IMR-90 (cell line): ENCODE measurements at regions not wholly inside any gene's neighbourhood (a gene's known extent, or its start where the extent isn't known, plus 50 kb on each side); places are given as distances from the start of the nearest gene placed in this dataset.

Source experiments
- ATAC-seq: fragments of 200-7000 bp; cut with Tn5 transposase; 2 replicates; pipeline ENCODE4 v1.9.1; 2020; ENCODE audit warnings: low read depth, mild to moderate bottlenecking, moderate library complexity
- BruUV-seq: library from RNA; stranded (reverse); fragments of 400-500 nt; replicated peaks from 2 replicates; lab custom pipeline; 2021; lab: Mats Ljungman, UMichigan
- CTCF ChIA-PET: fragments of 300-600 bp; formaldehyde crosslinking; extraction: SDS; loops from one replicate; lab custom pipeline; 2021; ENCODE audit warnings: antibody characterized with exemption; lab: Yijun Ruan, JAX
- POLR2A ChIA-PET: fragments of 300-600 bp; sonication (Branson Sonifier 250); formaldehyde crosslinking; loops from one replicate; lab custom pipeline; 2022; ENCODE audit warnings: antibody characterized with exemption; ENCODE audit not compliant: unreplicated experiment; lab: Charles Lee
- DNase-seq: peaks from one replicate; pipeline ENCODE4 v3.0.0; 2013
- H2AFZ ChIP-seq: replicated peaks from 2 replicates; pipeline ENCODE3; 2013; ENCODE audit warnings: low read length, mild to moderate bottlenecking; ENCODE audit not compliant: poor library complexity
- H2AK5ac ChIP-seq: 2 replicates; pipeline ENCODE4 v1.6.1; 2013; ENCODE audit warnings: low read depth, low read length, inconsistent platforms
- H2AK9ac ChIP-seq: replicated peaks from 2 replicates; pipeline ENCODE3; 2013; ENCODE audit warnings: mild to moderate bottlenecking, low read depth, low read length, moderate library complexity; ENCODE audit not compliant: poor library complexity
- H2BK120ac ChIP-seq: 2 replicates; pipeline ENCODE4 v1.6.1; 2013; ENCODE audit warnings: low read depth, low read length, inconsistent platforms
- H2BK15ac ChIP-seq: 3 replicates; pipeline ENCODE4 v1.6.1; 2013; ENCODE audit warnings: low read depth, low read length, inconsistent platforms
- H2BK20ac ChIP-seq: 2 replicates; pipeline ENCODE4 v1.6.1; 2013; ENCODE audit warnings: low read depth, mild to moderate bottlenecking, inconsistent platforms, low read length, moderate library complexity
- H2BK5ac ChIP-seq: 2 replicates; pipeline ENCODE4 v1.6.1; 2013; ENCODE audit warnings: mild to moderate bottlenecking, low read depth, low read length, inconsistent platforms; ENCODE audit not compliant: poor library complexity, severe bottlenecking
- H3K14ac ChIP-seq: replicated peaks from 2 replicates; pipeline ENCODE4 v1.6.1; 2013; ENCODE audit warnings: low read depth, low read length, inconsistent platforms
- H3K18ac ChIP-seq: 2 replicates; pipeline ENCODE4 v1.6.1; 2013; ENCODE audit warnings: low read depth, low read length, control low read depth
- H3K23ac ChIP-seq: 2 replicates; pipeline ENCODE4 v1.6.1; 2013; ENCODE audit warnings: low read depth, low read length, inconsistent platforms
- H3K27ac ChIP-seq: 2 replicates; pipeline ENCODE4 v1.5.1; 2013; ENCODE audit warnings: mild to moderate bottlenecking, control low read depth, low read length; ENCODE audit not compliant: insufficient read depth
- H3K27me3 ChIP-seq: 2 replicates; pipeline ENCODE4 v1.6.1; 2013; ENCODE audit warnings: low read length; ENCODE audit not compliant: control insufficient read depth, insufficient read depth
- H3K36me3 ChIP-seq: 2 replicates; pipeline ENCODE4 v1.6.1; 2013; ENCODE audit warnings: low read length, mixed read lengths; ENCODE audit not compliant: control insufficient read depth, insufficient read depth
- H3K4ac ChIP-seq: 2 replicates; pipeline ENCODE4 v1.6.1; 2013; ENCODE audit warnings: low read depth, low read length, inconsistent platforms
- H3K4me1 ChIP-seq: 2 replicates; pipeline ENCODE4 v1.6.1; 2013; ENCODE audit warnings: low read length, mixed read lengths; ENCODE audit not compliant: control insufficient read depth, insufficient read depth
- H3K4me2 ChIP-seq: 2 replicates; pipeline ENCODE4 v1.6.1; 2013; ENCODE audit warnings: low read depth, mild to moderate bottlenecking, control low read depth, low read length, moderate library complexity
- H3K4me3 ChIP-seq: 2 replicates; pipeline ENCODE4 v1.5.1; 2013; ENCODE audit warnings: low read depth, mild to moderate bottlenecking, control low read depth, low read length, moderate library complexity; ENCODE audit not compliant: insufficient read depth
- H3K56ac ChIP-seq: 2 replicates; pipeline ENCODE4 v1.6.1; 2013; ENCODE audit warnings: low read length, inconsistent platforms; ENCODE audit not compliant: insufficient read depth; ENCODE audit errors: extremely low read depth
- H3K79me1 ChIP-seq, 2 experiments: 2 replicates each; pipeline ENCODE4 v1.6.1; 2013; ENCODE audit warnings: low read length in 2 of 2, inconsistent platforms in 1 of 2, low read depth in 1 of 2
- H3K9ac ChIP-seq: 2 replicates; pipeline ENCODE4 v1.6.1; 2013; ENCODE audit warnings: low read depth, low read length, control low read depth
- H3K9me1 ChIP-seq: 2 replicates; pipeline ENCODE4 v1.6.1; 2013; ENCODE audit warnings: low read length, inconsistent platforms; ENCODE audit not compliant: insufficient read depth
- H3K9me3 ChIP-seq: 2 replicates; pipeline ENCODE4 v1.6.1; 2013; ENCODE audit warnings: low read length; ENCODE audit not compliant: control insufficient read depth, insufficient read depth
- H4K20me1 ChIP-seq: 2 replicates; pipeline ENCODE4 v1.6.1; 2013; ENCODE audit warnings: low read length, inconsistent platforms; ENCODE audit not compliant: insufficient read depth
- H4K5ac ChIP-seq: 2 replicates; pipeline ENCODE4 v1.6.1; 2013; ENCODE audit warnings: mild to moderate bottlenecking, low read depth, low read length, control low read depth
- H4K8ac ChIP-seq, 2 experiments: 2 replicates each; pipeline ENCODE4 v1.6.1; 2013; ENCODE audit warnings: low read depth in 2 of 2, low read length in 2 of 2, control low read depth in 1 of 2, inconsistent platforms in 1 of 2
- H4K91ac ChIP-seq: 2 replicates; pipeline ENCODE4 v1.6.1; 2013; ENCODE audit warnings: low read depth, low read length, inconsistent platforms; ENCODE audit not compliant: insufficient read depth
- BHLHE40 ChIP-seq: fragments of 150-350 bp; IDR thresholded peaks from 2 replicates; pipeline ENCODE4 v1.6.1; 2016; ENCODE audit warnings: mild to moderate bottlenecking, low read depth, low read length
- CEBPB ChIP-seq: IDR thresholded peaks from 2 replicates; pipeline ENCODE4 v1.6.1; 2012; ENCODE audit warnings: low read depth, low read length, improper control_type of control experiment
- CHD1 ChIP-seq: IDR thresholded peaks from 2 replicates; pipeline ENCODE4 v1.6.1; 2012; ENCODE audit warnings: low read depth, low read length, improper control_type of control experiment
- FOS ChIP-seq: fragments of 150-350 bp; IDR thresholded peaks from 2 replicates; pipeline ENCODE4 v1.6.1; 2016; ENCODE audit warnings: low read depth, low read length
- MAFK ChIP-seq: IDR thresholded peaks from 2 replicates; pipeline ENCODE4 v1.6.1; 2012; ENCODE audit warnings: low read depth, low read length, improper control_type of control experiment
- MAZ ChIP-seq: IDR thresholded peaks from 2 replicates; pipeline ENCODE4 v1.6.1; 2012; ENCODE audit warnings: low read depth, mild to moderate bottlenecking, low read length, improper control_type of control experiment, moderate library complexity, borderline replicate concordance
- MXI1 ChIP-seq: IDR thresholded peaks from 2 replicates; pipeline ENCODE4 v1.6.1; 2012; ENCODE audit warnings: low read depth, mild to moderate bottlenecking, low read length, moderate library complexity, borderline replicate concordance
- NFE2L2 ChIP-seq: fragments of 150-350 bp; IDR thresholded peaks from 2 replicates; pipeline ENCODE4 v1.6.1; 2016; ENCODE audit warnings: low read depth, mild to moderate bottlenecking, low read length
- POLR2A ChIP-seq: IDR thresholded peaks from 2 replicates; pipeline ENCODE4 v1.6.1; 2012; ENCODE audit warnings: mild to moderate bottlenecking, low read depth, low read length
- RAD21 ChIP-seq: IDR thresholded peaks from 2 replicates; pipeline ENCODE4 v1.6.1; 2012; ENCODE audit warnings: low read length, improper control_type of control experiment
- RCOR1 ChIP-seq: IDR thresholded peaks from 2 replicates; pipeline ENCODE4 v1.6.1; 2012; ENCODE audit warnings: mild to moderate bottlenecking, low read length, improper control_type of control experiment; ENCODE audit not compliant: insufficient replicate concordance
- RFX5 ChIP-seq: IDR thresholded peaks from 2 replicates; pipeline ENCODE4 v1.8.0; 2012; ENCODE audit warnings: low read depth, mild to moderate bottlenecking, low read length, moderate library complexity
- SMC3 ChIP-seq: fragments of 150-350 bp; IDR thresholded peaks from 2 replicates; pipeline ENCODE4 v1.6.1; 2016; ENCODE audit warnings: low read depth, mild to moderate bottlenecking, antibody characterized with exemption, low read length, moderate library complexity
- WGBS, 2 experiments: methylation state at CpG; one replicate each; pipeline versions ENCODE4 v1.1.5 to v1.1.7; 2013; ENCODE audit warnings: missing lambda C conversion rate in 2 of 2; ENCODE audit not compliant: insufficient read length in 1 of 2; ENCODE audit errors: extremely low coverage in 2 of 2; 5-methylcytosine and 5-hydroxymethylcytosine counted together
- dilution Hi-C: fragments of 300-500 bp; cut with HindIII; formaldehyde crosslinking; loops from one replicate; pipeline ENCODE4 v1.14.3; 2018; ENCODE audit warnings: low sequenced_read_pairs; ENCODE audit not compliant: unreplicated experiment
- in situ Hi-C: fragments of 300-500 bp; cut with MboI; formaldehyde crosslinking; loops from 3 replicates; pipeline ENCODE4 v1.14.3; 2019; ENCODE audit warnings: low sequenced_read_pairs, inconsistent platforms, mixed read lengths
- intact Hi-C: fragments of 100-400 bp; cut with micrococcal nuclease; formaldehyde crosslinking; loops from 2 replicates; pipeline ENCODE4 v1.10.0; 2022
- TF ChIP-seq, protein P1 (sequence below): fragments of 150-350 bp; IDR thresholded peaks from 2 replicates; pipeline ENCODE4 v1.6.1; 2016; ENCODE audit warnings: low read depth, mild to moderate bottlenecking, low read length, moderate library complexity, borderline replicate concordance
- TF ChIP-seq, protein P2 (sequence below): conservative IDR thresholded peaks from 2 replicates; pipeline ENCODE4 v1.5.1; 2012; ENCODE audit warnings: mild to moderate bottlenecking, low read depth, low read length, improper control_type of control experiment
- TF ChIP-seq, protein P3 (sequence below): fragments of 150-350 bp; IDR thresholded peaks from 2 replicates; pipeline ENCODE4 v1.6.1; 2017; ENCODE audit warnings: mild to moderate bottlenecking, antibody characterized with exemption, low read length, low read depth

DNA sequence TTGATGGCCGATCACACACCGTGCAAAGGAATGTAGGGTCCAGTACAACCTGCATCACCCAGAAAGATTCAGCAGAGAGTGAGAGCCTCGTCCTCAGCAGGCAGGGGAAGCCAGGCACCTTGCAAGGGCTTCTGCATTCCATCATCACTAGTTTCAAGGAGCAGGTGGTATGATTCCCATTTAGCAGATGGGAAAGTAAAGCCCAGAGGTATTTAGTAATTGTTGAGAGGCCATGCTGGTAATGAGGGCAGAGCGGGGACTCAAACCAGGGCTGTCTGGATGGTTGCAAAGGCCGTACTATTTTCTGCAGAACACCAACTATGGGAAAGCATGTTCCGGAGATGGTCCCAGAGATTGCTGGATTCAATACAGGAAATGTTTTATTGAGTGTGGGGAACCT, 65.8 kb upstream of the MRTFB start:
- Histone ChIP-seq H3K4ac (no peak overlapping the region), H3K4me3 (no peak overlapping the region), H3K23ac (no peak overlapping the region), H3K18ac (no peak overlapping the region), H3K14ac (no peak overlapping the region), H2AK9ac (no peak overlapping the region), H3K27ac (no peak overlapping the region), H4K91ac (no peak overlapping the region), H4K20me1 (no peaks in the 10 kb centered on the region), H3K27me3 (peaks cover 7% of the 10 kb centered on the region), H3K9me1 (no peaks in the 10 kb centered on the region), H4K8ac (no peak overlapping the region), H3K36me3 (no peaks in the 10 kb centered on the region), H2BK15ac (no peak overlapping the region), H3K56ac (no peak overlapping the region), H4K5ac (no peak overlapping the region), H2BK5ac (no peak overlapping the region), H3K4me1 (no peaks in the 10 kb centered on the region), H2BK120ac (no peak overlapping the region), H2AFZ (no peak overlapping the region), H2BK20ac (no peak overlapping the region), H3K9me3 (no peaks in the 10 kb centered on the region), H3K79me1 (no peaks in the 10 kb centered on the region), H3K9ac (no peak overlapping the region), H2AK5ac (no peak overlapping the region), H3K4me2 (no peak overlapping the region)
- TF ChIP-seq, protein P1, sequence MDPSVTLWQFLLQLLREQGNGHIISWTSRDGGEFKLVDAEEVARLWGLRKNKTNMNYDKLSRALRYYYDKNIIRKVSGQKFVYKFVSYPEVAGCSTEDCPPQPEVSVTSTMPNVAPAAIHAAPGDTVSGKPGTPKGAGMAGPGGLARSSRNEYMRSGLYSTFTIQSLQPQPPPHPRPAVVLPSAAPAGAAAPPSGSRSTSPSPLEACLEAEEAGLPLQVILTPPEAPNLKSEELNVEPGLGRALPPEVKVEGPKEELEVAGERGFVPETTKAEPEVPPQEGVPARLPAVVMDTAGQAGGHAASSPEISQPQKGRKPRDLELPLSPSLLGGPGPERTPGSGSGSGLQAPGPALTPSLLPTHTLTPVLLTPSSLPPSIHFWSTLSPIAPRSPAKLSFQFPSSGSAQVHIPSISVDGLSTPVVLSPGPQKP: no peak
- no peak for TF ChIP-seq MAZ
- no peak for TF ChIP-seq RFX5
- TF ChIP-seq MXI1: no peak
- TF ChIP-seq CHD1: no peak
- TF ChIP-seq FOS: no peak
- no peak for TF ChIP-seq POLR2A
- TF ChIP-seq MAFK: no peak
- TF ChIP-seq, protein P2, sequence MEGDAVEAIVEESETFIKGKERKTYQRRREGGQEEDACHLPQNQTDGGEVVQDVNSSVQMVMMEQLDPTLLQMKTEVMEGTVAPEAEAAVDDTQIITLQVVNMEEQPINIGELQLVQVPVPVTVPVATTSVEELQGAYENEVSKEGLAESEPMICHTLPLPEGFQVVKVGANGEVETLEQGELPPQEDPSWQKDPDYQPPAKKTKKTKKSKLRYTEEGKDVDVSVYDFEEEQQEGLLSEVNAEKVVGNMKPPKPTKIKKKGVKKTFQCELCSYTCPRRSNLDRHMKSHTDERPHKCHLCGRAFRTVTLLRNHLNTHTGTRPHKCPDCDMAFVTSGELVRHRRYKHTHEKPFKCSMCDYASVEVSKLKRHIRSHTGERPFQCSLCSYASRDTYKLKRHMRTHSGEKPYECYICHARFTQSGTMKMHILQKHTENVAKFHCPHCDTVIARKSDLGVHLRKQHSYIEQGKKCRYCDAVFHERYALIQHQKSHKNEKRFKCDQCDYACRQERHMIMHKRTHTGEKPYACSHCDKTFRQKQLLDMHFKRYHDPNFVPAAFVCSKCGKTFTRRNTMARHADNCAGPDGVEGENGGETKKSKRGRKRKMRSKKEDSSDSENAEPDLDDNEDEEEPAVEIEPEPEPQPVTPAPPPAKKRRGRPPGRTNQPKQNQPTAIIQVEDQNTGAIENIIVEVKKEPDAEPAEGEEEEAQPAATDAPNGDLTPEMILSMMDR: no peak
- TF ChIP-seq NFE2L2: no peak
- no peak for TF ChIP-seq BHLHE40
- TF ChIP-seq RAD21: no peak
- no peak for TF ChIP-seq RCOR1
- TF ChIP-seq, protein P3, sequence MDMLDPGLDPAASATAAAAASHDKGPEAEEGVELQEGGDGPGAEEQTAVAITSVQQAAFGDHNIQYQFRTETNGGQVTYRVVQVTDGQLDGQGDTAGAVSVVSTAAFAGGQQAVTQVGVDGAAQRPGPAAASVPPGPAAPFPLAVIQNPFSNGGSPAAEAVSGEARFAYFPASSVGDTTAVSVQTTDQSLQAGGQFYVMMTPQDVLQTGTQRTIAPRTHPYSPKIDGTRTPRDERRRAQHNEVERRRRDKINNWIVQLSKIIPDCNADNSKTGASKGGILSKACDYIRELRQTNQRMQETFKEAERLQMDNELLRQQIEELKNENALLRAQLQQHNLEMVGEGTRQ: no peak
- TF ChIP-seq CEBPB: no peak
- TF ChIP-seq SMC3: no peak
- POLR2A ChIA-PET: no interaction called here
- dilution Hi-C loops: no loop called here
- no TSS peak for BruUV-seq
- ATAC-seq (no peak), DNase-seq (no peak)
- CTCF ChIA-PET: no interaction called here
- in situ Hi-C loops: no loop called here
- WGBS, 2 experiments: 84% methylated on average over 2 of the region's 6 CpGs; no CpG with 5 or more reads in 1 of the 2 experiments
- intact Hi-C loops: no loop called here
